Ishikawa (cell line): ENCODE measurements at regions not wholly inside any gene's neighbourhood (a gene's known extent, or its start where the extent isn't known, plus 50 kb on each side); places are given as distances from the start of the nearest gene placed in this dataset.

Source experiments
- CEBPB ChIP-seq: IDR thresholded peaks from 2 replicates; pipeline ENCODE4 v1.6.1; 2012
- CREB1 ChIP-seq: IDR thresholded peaks from 2 replicates; pipeline ENCODE4 v1.6.1; 2012; ENCODE audit warnings: low read depth
- EGR1 ChIP-seq: IDR thresholded peaks from 2 replicates; pipeline ENCODE4 v1.6.1; 2012
- EP300 ChIP-seq: IDR thresholded peaks from 2 replicates; pipeline ENCODE4 v1.6.1; 2012; ENCODE audit warnings: borderline replicate concordance
- FOXM1 ChIP-seq: IDR thresholded peaks from 2 replicates; pipeline ENCODE4 v1.6.1; 2012; ENCODE audit warnings: low read depth, borderline replicate concordance
- MAX ChIP-seq: IDR thresholded peaks from 2 replicates; pipeline ENCODE4 v1.6.1; 2012
- NFIC ChIP-seq: IDR thresholded peaks from 2 replicates; pipeline ENCODE4 v1.6.1; 2012
- RAD21 ChIP-seq: IDR thresholded peaks from 2 replicates; pipeline ENCODE4 v1.6.1; 2012; ENCODE audit warnings: low read depth
- TAF1 ChIP-seq: IDR thresholded peaks from 2 replicates; pipeline ENCODE4 v1.6.1; 2012; ENCODE audit warnings: low read depth, mild to moderate bottlenecking
- TCF12 ChIP-seq: IDR thresholded peaks from 2 replicates; pipeline ENCODE4 v1.6.1; 2012; ENCODE audit warnings: low read depth
- TEAD4 ChIP-seq: IDR thresholded peaks from 2 replicates; pipeline ENCODE4 v1.6.1; 2012
- USF1 ChIP-seq: IDR thresholded peaks from 2 replicates; pipeline ENCODE4 v1.6.1; 2012
- YY1 ChIP-seq: IDR thresholded peaks from 2 replicates; pipeline ENCODE4 v1.6.1; 2012; ENCODE audit warnings: low read depth
- ZBTB7A ChIP-seq: IDR thresholded peaks from 2 replicates; pipeline ENCODE4 v1.6.1; 2012; ENCODE audit warnings: low read depth
- TF ChIP-seq, protein P1 (sequence below): IDR thresholded peaks from 2 replicates; pipeline ENCODE4 v1.6.1; 2012; ENCODE audit warnings: low read depth, mild to moderate bottlenecking

- TF ChIP-seq CEBPB (no peak), FOXM1 (no peak), EGR1 (no peak), MAX (no peak), NFIC (no peak), EP300 (no peak), TCF12 (no peak)
These were observed 107.8 kb upstream of the BOC start for GRCh38 chr3:113103588-113103987.

GRCh38 chr3:113104357-113105092 lies 106.8 kb upstream of the BOC start:
- TF ChIP-seq RAD21 (no peak), TAF1 (no peak), EP300 (no peak), CEBPB (no peak), FOXM1 (no peak)

DNA sequence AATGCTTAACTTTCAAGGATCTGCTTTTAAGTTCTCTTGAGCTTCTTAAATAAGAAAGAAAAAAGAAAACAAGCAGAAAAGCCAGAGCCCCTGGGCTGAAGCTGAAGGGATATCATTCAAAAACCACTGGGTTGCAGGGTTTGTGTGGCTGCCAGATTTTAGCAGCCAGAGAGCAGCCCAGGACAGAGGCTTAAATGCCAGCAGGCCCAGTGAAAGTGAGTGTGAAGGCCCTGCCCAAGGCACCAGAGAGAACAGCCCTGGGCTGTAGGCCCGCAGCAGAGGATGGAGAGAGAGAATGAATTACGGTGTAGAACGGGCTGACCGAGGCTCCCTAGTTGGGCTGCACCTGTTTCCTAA lies 106.3 kb upstream of the BOC start:
- TF ChIP-seq, protein P1, sequence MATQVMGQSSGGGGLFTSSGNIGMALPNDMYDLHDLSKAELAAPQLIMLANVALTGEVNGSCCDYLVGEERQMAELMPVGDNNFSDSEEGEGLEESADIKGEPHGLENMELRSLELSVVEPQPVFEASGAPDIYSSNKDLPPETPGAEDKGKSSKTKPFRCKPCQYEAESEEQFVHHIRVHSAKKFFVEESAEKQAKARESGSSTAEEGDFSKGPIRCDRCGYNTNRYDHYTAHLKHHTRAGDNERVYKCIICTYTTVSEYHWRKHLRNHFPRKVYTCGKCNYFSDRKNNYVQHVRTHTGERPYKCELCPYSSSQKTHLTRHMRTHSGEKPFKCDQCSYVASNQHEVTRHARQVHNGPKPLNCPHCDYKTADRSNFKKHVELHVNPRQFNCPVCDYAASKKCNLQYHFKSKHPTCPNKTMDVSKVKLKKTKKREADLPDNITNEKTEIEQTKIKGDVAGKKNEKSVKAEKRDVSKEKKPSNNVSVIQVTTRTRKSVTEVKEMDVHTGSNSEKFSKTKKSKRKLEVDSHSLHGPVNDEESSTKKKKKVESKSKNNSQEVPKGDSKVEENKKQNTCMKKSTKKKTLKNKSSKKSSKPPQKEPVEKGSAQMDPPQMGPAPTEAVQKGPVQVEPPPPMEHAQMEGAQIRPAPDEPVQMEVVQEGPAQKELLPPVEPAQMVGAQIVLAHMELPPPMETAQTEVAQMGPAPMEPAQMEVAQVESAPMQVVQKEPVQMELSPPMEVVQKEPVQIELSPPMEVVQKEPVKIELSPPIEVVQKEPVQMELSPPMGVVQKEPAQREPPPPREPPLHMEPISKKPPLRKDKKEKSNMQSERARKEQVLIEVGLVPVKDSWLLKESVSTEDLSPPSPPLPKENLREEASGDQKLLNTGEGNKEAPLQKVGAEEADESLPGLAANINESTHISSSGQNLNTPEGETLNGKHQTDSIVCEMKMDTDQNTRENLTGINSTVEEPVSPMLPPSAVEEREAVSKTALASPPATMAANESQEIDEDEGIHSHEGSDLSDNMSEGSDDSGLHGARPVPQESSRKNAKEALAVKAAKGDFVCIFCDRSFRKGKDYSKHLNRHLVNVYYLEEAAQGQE = no peak
- no peak for TF ChIP-seq ZBTB7A
- TF ChIP-seq YY1 = no peak
- TF ChIP-seq TCF12 = no peak
- TF ChIP-seq USF1 = no peak
- TF ChIP-seq MAX = no peak
- TF ChIP-seq TAF1 = no peak
- no peak for TF ChIP-seq TEAD4
- TF ChIP-seq RAD21 = no peak
- TF ChIP-seq CREB1 = no peak
- TF ChIP-seq EGR1 = no peak
- no peak for TF ChIP-seq NFIC

- TF ChIP-seq NFIC = no peak
- no peak for TF ChIP-seq MAX
- TF ChIP-seq TCF12 = no peak
- TF ChIP-seq, protein P1 = no peak
These were observed 105.2 kb upstream of the BOC start for GRCh38 chr3:113105966-113106660.

GRCh38 chr3:113110267-113110666 lies 101.1 kb upstream of the BOC start:
- TF ChIP-seq EGR1 (no peak), RAD21 (no peak), ZBTB7A (no peak), TCF12 (no peak), CEBPB (no peak), TEAD4 (no peak), YY1 (no peak), TAF1 (no peak), EP300 (no peak), FOXM1 (no peak), NFIC (no peak), USF1 (no peak), CREB1 (no peak), MAX (no peak)
- TF ChIP-seq, protein P1 = no peak
